ENCODE measurements at regions not wholly inside any gene's neighbourhood (a gene's known extent, or its start where the extent isn't known, plus 50 kb on each side); places are given as distances from the start of the nearest gene placed in this dataset.
"Not testable (repeated sequence)": the region's sequence is repeated elsewhere in the genome, so short reads cannot be mapped to it uniquely, and the experiment has no call there.

- no peak overlapping the region for H3K4me3 ChIP-seq (ENCODE audit: low read depth, low read length)
- DNase-seq (ENCODE audit: low read depth), result no peak
- TF ChIP-seq, protein P1, sequence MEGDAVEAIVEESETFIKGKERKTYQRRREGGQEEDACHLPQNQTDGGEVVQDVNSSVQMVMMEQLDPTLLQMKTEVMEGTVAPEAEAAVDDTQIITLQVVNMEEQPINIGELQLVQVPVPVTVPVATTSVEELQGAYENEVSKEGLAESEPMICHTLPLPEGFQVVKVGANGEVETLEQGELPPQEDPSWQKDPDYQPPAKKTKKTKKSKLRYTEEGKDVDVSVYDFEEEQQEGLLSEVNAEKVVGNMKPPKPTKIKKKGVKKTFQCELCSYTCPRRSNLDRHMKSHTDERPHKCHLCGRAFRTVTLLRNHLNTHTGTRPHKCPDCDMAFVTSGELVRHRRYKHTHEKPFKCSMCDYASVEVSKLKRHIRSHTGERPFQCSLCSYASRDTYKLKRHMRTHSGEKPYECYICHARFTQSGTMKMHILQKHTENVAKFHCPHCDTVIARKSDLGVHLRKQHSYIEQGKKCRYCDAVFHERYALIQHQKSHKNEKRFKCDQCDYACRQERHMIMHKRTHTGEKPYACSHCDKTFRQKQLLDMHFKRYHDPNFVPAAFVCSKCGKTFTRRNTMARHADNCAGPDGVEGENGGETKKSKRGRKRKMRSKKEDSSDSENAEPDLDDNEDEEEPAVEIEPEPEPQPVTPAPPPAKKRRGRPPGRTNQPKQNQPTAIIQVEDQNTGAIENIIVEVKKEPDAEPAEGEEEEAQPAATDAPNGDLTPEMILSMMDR (IDR thresholded peaks at IDR 0.05; ENCODE audit: insufficient read depth, low read depth, low read length, missing control alignments), result no peak
Observed at GRCh38 chr4:106527316-106527715, 158.7 kb upstream of the GIMD1 start.

DNA sequence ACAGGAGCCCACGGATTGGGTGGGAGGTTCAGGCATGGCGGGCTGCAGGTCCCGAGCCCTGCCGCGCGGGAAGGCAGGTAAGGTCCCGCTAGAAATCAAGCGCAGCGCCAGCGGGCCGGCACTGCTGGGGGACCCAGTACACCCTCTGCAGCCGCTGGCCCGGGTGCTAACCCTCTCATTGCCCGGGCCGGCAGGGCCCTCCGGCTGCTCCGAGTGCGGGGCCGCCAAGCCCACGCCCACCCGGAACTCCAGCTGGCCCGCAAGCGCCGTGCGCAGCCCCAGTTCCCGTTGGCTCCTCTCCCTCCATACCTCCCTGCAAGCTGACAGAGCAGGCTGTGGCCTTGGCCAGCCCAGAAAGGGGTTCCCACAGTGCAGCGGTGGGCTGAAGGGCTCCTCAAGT is 156.8 kb upstream of the GIMD1 start:
- not testable (repeated sequence) for DNase-seq (ENCODE audit: low read depth); H3K4me3 ChIP-seq (ENCODE audit: low read depth, low read length)

DNA sequence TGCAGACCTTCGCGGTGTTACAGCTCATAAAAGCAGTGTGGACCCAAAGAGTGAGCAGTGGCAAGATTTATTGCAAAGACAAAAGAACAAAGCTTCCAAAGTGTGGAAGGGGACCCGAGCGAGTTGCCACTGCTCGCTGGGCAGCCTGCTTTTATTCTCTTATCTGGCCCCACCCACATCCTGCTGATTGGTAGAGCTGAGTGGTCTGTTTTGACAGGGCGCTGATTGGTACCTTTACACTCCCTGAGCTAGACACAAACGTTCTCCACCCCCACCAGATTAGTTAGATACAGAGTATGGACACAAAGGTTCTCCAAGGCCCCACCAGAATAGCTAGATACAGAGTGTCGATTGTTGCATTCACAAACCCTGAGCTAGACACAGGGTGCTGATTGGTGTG is 156.2 kb upstream of the GIMD1 start:
- H3K4me3 ChIP-seq (ENCODE audit: low read depth, low read length); DNase-seq (ENCODE audit: low read depth): not testable (repeated sequence)

GRCh38 chr4:106522839-106523238 is 154.3 kb upstream of the GIMD1 start:
- DNase-seq (ENCODE audit: low read depth), result no peak
- TF ChIP-seq, protein P1 (IDR thresholded peaks at IDR 0.05; ENCODE audit: insufficient read depth, low read depth, low read length, missing control alignments), result no peak
- H3K4me3 ChIP-seq (ENCODE audit: low read depth, low read length), result no peak overlapping the region

- DNase-seq (ENCODE audit: low read depth), result no peak
- H3K4me3 ChIP-seq (ENCODE audit: low read depth, low read length), result no peak overlapping the region
- TF ChIP-seq, protein P1 (IDR thresholded peaks at IDR 0.05; ENCODE audit: insufficient read depth, low read depth, low read length, missing control alignments), result no peak
Observed at GRCh38 chr4:106512706-106513105, 144.1 kb upstream of the GIMD1 start.

DNA sequence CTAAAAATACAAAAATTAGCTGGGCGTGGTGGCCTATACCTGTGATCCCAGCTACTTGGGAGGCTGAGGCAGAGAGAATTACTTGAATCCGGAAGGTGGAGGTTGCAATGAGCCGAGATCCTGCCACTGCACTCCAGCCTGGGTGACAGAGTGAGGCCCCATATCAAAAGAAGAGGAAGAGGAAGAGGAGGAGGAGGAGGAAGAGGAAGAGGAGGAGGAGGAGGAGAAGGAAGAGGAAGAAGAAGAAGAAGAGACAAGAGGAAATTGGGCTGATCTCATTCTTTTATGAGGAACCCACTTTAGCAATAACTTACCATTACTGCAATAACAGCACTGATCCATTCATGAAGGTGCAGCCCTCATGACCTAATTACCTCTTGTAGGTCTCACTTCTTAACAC is 138.9 kb upstream of the GIMD1 start:
- H3K4me3 ChIP-seq (ENCODE audit: low read depth, low read length), result no peak overlapping the region
- TF ChIP-seq, protein P1 (IDR thresholded peaks at IDR 0.05; ENCODE audit: insufficient read depth, low read depth, low read length, missing control alignments), result no peak
- DNase-seq (ENCODE audit: low read depth), result no peak

GRCh38 chr4:106503116-106504050 is 134.8 kb upstream of the GIMD1 start:
- TF ChIP-seq, protein P1 (IDR thresholded peaks at IDR 0.05; ENCODE audit: insufficient read depth, low read depth, low read length, missing control alignments), result no peak
- DNase-seq (ENCODE audit: low read depth), result no peak
- H3K4me3 ChIP-seq (ENCODE audit: low read depth, low read length), result no peak overlapping the region

DNA sequence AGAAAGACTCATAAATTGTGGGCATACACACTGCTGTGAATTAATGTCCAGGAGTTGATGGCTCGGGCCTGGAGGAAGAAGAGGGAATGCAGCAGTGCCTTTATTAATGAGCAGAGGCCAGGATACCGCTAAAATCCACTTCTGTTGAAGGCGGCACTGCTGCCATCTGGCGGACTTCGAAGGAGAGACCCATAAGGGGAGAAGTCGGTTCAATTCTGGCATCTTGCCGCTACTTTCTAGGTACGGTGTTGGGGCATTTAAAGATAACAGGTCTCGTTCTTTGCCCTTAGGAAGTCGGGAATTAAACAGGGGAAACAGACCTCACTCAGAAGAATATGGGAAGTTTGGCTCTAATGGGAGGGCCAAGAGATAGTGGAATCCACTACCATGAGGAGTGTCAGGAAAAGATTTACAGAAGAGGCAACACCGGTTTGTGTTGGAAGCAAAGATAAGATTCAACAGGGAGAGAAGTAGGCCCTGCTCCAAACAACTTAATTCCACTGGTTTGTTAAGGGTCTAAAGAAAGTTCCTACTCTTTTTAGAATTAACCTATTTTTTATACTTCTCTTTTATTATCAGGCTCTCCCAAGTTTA is 133.6 kb upstream of the GIMD1 start:
- no peak overlapping the region for H3K4me3 ChIP-seq (ENCODE audit: low read depth, low read length)
- peak; percentile 65 for DNase-seq (ENCODE audit: low read depth)
- TF ChIP-seq, protein P1 (IDR thresholded peaks at IDR 0.05; ENCODE audit: insufficient read depth, low read depth, low read length, missing control alignments), result peak; percentile 66

Data from GM12865 (cell line).